Vagina (tissue), 2 donors: ENCODE measurements at regions not wholly inside any gene's neighbourhood (a gene's known extent, or its start where the extent isn't known, plus 50 kb on each side); places are given as distances from the start of the nearest gene placed in this dataset.

ENCODE experiments used
- DNase-seq, 2 donors: peaks; one replicate each; pipeline ENCODE4 v3.0.0-alpha.2; 2017; ENCODE audit errors: extremely low spot score in 2 of 2
- H3K27ac ChIP-seq: fragments of 200-600 bp; sonication (generic); one replicate; pipeline ENCODE4 v1.5.1; 2019
- H3K27me3 ChIP-seq: fragments of 200-600 bp; sonication (generic); one replicate; pipeline ENCODE4 v1.5.1; 2019
- H3K36me3 ChIP-seq, 2 donors: fragments of 200-600 bp; sonication (generic); one replicate each; pipeline ENCODE4 v1.5.1; 2017 to 2019
- H3K4me1 ChIP-seq: fragments of 200-600 bp; sonication (generic); one replicate; pipeline ENCODE4 v1.5.1; 2019
- H3K4me3 ChIP-seq, 2 donors: fragments of 200-600 bp; sonication (generic); 1 replicate in 1 of 2; 2 replicates in 1 of 2; pipeline ENCODE4 v1.5.1; 2016 to 2019
- H3K9me3 ChIP-seq: fragments of 200-600 bp; sonication (generic); one replicate; pipeline ENCODE4 v1.5.1; 2019
- POLR2A ChIP-seq, 2 donors: fragments of 450-650 bp; IDR thresholded peaks; one replicate each; pipeline ENCODE4 v1.6.1; 2017; ENCODE audit warnings: antibody characterized with exemption in 2 of 2, mild to moderate bottlenecking in 2 of 2, moderate library complexity in 2 of 2
- POLR2AphosphoS5 ChIP-seq, 2 donors: sonication (generic); formaldehyde crosslinking; IDR thresholded peaks; one replicate each; pipeline ENCODE4 v1.9.0; 2017; ENCODE audit warnings: antibody characterized with exemption in 2 of 2, mild to moderate bottlenecking in 2 of 2, low read depth in 1 of 2; ENCODE audit not compliant: insufficient read depth in 1 of 2
- intact Hi-C: fragments of 100-400 bp; cut with DNase I; formaldehyde crosslinking; loops from one replicate; pipeline ENCODE4 v1.15.1; 2023
- TF ChIP-seq, protein P1 (sequence below), 3 experiments: fragments of 450-650 bp in 2 of 3; fragments of 200-600 bp in 1 of 3; sonication (generic) in 1 of 3; IDR thresholded peaks; one replicate each; pipeline ENCODE4 v1.5.1; 2017 to 2019; ENCODE audit warnings: antibody characterized with exemption in 3 of 3, mild to moderate bottlenecking in 2 of 3, moderate library complexity in 2 of 3

DNA sequence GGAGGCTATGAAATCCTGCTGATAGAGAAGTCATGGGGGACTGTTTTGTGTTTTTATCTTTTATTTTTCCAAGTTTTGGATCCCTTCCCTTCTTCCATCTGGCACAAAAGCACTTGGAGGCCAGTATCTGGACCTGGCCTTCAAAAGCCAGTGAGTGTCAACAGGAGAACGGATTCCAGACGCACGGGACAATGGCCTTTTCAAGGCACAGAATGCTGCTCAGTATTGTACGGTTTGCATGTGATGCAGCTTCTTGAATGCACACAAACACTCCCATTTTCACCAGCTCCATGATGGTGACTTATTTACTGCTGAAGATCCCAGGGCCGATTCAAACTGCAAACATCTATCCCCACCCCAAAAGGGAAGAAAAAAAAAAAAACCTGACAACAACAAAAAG lies 145.4 kb downstream of the CPEB2 start:
- no peak for DNase-seq
- TF ChIP-seq POLR2A (IDR thresholded peaks at IDR 0.05) (no peak), POLR2AphosphoS5 (IDR thresholded peaks at IDR 0.05; ENCODE audit: insufficient read depth in 1 of 2, low read depth in 1 of 2) (no peak)
- TF ChIP-seq, protein P1, sequence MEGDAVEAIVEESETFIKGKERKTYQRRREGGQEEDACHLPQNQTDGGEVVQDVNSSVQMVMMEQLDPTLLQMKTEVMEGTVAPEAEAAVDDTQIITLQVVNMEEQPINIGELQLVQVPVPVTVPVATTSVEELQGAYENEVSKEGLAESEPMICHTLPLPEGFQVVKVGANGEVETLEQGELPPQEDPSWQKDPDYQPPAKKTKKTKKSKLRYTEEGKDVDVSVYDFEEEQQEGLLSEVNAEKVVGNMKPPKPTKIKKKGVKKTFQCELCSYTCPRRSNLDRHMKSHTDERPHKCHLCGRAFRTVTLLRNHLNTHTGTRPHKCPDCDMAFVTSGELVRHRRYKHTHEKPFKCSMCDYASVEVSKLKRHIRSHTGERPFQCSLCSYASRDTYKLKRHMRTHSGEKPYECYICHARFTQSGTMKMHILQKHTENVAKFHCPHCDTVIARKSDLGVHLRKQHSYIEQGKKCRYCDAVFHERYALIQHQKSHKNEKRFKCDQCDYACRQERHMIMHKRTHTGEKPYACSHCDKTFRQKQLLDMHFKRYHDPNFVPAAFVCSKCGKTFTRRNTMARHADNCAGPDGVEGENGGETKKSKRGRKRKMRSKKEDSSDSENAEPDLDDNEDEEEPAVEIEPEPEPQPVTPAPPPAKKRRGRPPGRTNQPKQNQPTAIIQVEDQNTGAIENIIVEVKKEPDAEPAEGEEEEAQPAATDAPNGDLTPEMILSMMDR (IDR thresholded peaks at IDR 0.05): no peak
- intact Hi-C loops: no loop called here

DNA sequence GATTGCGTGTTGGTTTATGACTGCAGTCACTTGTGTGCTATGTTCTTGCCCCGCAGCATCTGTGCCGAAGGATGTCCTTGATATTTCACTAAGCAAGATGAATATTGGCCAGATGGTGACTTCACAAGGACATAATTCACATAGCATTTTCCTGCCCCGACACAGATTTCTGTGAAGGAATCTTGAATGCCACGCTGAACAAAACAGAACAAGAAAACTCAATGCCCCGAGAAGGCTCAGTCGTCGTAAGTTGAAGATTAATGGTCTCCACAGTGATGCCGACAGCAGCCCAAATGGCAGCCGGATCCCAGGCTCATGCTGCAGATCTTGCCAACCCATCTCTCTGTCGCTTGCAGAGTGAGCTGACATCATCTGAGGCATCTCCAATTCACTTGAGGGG lies 145.9 kb downstream of the CPEB2 start:
- intact Hi-C loops: no loop called here
- H3K27ac ChIP-seq: no peak overlapping the region
- DNase-seq: no peak
- H3K36me3 ChIP-seq: no peaks in the 10 kb centered on the region
- no peaks in the 10 kb centered on the region for H3K9me3 ChIP-seq
- H3K4me1 ChIP-seq: peaks cover 19% of the 10 kb centered on the region
- no peak overlapping the region for H3K4me3 ChIP-seq
- TF ChIP-seq POLR2AphosphoS5 (IDR thresholded peaks at IDR 0.05; ENCODE audit: insufficient read depth in 1 of 2, low read depth in 1 of 2) (no peak), POLR2A (IDR thresholded peaks at IDR 0.05) (no peak)
- TF ChIP-seq, protein P1 (IDR thresholded peaks at IDR 0.05): no peak
- no peaks in the 10 kb centered on the region for H3K27me3 ChIP-seq

More for the DNA sequence above, 145.4 kb downstream of the CPEB2 start:
- Histone ChIP-seq H3K27ac (no peak overlapping the region), H3K4me3 (no peak overlapping the region), H3K4me1 (peaks cover 19% of the 10 kb centered on the region), H3K9me3 (no peaks in the 10 kb centered on the region), H3K27me3 (no peaks in the 10 kb centered on the region), H3K36me3 (no peaks in the 10 kb centered on the region)

DNA sequence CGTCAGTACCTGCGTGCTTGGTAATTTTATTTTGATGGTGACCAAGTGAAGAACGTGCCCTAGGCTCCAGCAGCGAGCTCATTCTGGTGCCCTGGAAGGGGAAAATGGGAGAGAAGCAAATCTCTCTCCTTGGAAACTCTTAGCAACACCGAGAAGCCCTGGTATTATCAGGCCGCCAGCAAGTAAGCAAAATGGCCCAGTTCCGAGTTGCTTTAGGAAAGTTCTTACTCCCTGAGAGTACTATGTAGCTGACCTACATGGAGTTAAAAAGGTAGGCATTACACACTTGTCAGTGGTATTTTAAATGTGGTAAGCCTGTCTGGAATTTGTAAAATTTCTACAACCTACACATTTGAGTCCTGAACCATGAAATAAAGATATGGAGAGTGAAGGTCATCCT lies 146.4 kb downstream of the CPEB2 start:
- no peak overlapping the region for H3K27ac ChIP-seq
- peaks cover 19% of the 10 kb centered on the region for H3K4me1 ChIP-seq
- no peak for DNase-seq
- H3K9me3 ChIP-seq: no peaks in the 10 kb centered on the region
- no peak overlapping the region for H3K4me3 ChIP-seq
- TF ChIP-seq POLR2A (IDR thresholded peaks at IDR 0.05) (no peak), POLR2AphosphoS5 (IDR thresholded peaks at IDR 0.05; ENCODE audit: insufficient read depth in 1 of 2, low read depth in 1 of 2) (no peak)
- TF ChIP-seq, protein P1 (IDR thresholded peaks at IDR 0.05): no peak
- intact Hi-C loops: no loop called here
- H3K36me3 ChIP-seq: no peaks in the 10 kb centered on the region
- H3K27me3 ChIP-seq: no peaks in the 10 kb centered on the region

DNA sequence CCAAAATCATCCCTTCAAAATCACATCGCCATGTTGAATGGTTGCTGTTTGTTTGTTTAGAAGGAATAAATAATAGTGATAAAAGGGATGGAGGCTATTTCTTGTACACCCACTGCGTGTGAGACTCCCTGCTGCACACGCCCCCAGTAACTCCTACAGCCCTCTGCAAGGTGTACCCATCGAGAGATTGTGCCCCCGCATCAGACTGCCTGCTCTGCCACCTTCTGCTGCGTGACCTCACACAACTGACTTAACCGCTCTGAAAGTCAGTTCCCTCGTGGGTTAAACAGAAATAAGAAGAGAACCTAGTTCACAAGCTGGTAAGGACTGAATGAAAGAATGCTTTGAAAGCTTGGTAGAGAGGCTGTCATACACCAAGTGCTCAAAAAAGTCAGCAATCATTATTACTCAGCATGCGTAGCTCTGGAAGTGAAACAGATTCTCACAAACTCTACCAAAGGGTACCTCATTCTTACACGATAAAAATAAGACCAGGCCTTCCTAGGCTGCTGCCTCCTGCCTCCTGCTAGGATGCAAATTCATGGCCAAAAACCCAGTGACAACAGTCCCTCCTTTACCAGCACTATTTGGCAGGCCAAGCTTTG lies 147.1 kb downstream of the CPEB2 start:
- no peak for DNase-seq
- intact Hi-C loops: no loop called here
- Histone ChIP-seq H3K36me3 (no peaks in the 10 kb centered on the region), H3K4me1 (peaks cover 19% of the 10 kb centered on the region), H3K4me3 (no peak overlapping the region), H3K27ac (peak overlapping the region; percentile 25), H3K27me3 (no peaks in the 10 kb centered on the region), H3K9me3 (no peaks in the 10 kb centered on the region)
- TF ChIP-seq POLR2A (IDR thresholded peaks at IDR 0.05) (no peak), POLR2AphosphoS5 (IDR thresholded peaks at IDR 0.05; ENCODE audit: insufficient read depth in 1 of 2, low read depth in 1 of 2) (no peak)
- TF ChIP-seq, protein P1 (IDR thresholded peaks at IDR 0.05): no peak

DNA sequence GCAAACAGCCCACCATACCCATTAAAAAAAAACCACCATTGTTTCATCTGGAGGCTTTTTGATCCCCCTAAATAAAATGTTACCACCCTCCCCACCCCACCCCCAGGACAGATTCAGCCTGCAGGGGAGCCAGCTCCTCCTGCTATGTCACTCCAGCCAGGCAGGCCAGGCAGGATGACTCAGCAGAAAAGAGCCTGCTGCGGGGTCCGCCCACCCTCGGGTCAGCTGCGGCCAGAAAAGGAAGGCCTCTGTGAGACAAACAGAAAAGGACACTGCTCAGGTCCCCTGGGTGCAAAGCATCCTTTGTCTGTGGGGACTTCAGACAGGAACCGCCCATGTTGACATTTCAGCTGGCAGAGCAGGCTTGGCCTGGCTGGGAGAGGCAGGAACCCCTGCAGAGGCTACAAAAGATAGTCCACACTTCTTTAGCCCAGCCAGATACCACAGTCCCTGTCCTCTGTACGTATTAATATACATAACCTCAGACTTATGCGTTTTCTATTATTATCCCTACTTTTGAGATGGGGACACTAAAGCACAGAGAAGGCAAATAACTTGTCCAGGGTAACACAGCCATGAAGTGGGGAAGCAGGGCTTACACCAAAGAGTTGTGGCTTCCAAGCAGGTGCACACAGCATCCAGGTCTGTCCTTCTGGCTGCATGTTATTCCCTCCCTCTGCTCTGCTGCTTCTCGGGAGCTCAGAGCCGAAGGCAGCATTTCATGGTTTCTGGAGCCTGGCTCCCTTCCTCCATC lies 147.7 kb downstream of the CPEB2 start:
- no peaks in the 10 kb centered on the region for H3K36me3 ChIP-seq
- H3K27ac ChIP-seq: peak overlapping the region; percentile 25
- TF ChIP-seq POLR2A (IDR thresholded peaks at IDR 0.05): no peak
- TF ChIP-seq POLR2AphosphoS5 (IDR thresholded peaks at IDR 0.05; ENCODE audit: insufficient read depth in 1 of 2, low read depth in 1 of 2): peak; percentile 22 to 48
- peaks cover 19% of the 10 kb centered on the region for H3K4me1 ChIP-seq
- H3K9me3 ChIP-seq: no peaks in the 10 kb centered on the region
- intact Hi-C loops: no loop called here
- DNase-seq: no peak
- no peak overlapping the region for H3K4me3 ChIP-seq
- no peaks in the 10 kb centered on the region for H3K27me3 ChIP-seq
